Tibial nerve (tissue), 4 donors: ENCODE measurements at regions not wholly inside any gene's neighbourhood (a gene's known extent, or its start where the extent isn't known, plus 50 kb on each side); places are given as distances from the start of the nearest gene placed in this dataset.

ENCODE experiments used
- CTCF ChIP-seq, 5 experiments: fragments of 200-600 bp in 3 of 5; fragments of 450-650 bp in 2 of 5; sonication (generic) in 3 of 5; IDR thresholded peaks; one replicate each; pipeline ENCODE4 v1.5.1; 2016 to 2019; ENCODE audit warnings: antibody characterized with exemption in 5 of 5, mild to moderate bottlenecking in 3 of 5, moderate library complexity in 2 of 5
- EP300 ChIP-seq, 2 donors: sonication (generic); formaldehyde crosslinking; IDR thresholded peaks; one replicate each; pipeline ENCODE4 v1.6.1; 2017; ENCODE audit warnings: antibody characterized with exemption in 2 of 2, mild to moderate bottlenecking in 1 of 2
- POLR2A ChIP-seq, 2 donors: fragments of 450-650 bp; IDR thresholded peaks; one replicate each; pipeline ENCODE4 v1.6.1; 2017; ENCODE audit warnings: antibody characterized with exemption in 2 of 2, mild to moderate bottlenecking in 2 of 2, moderate library complexity in 2 of 2

GRCh38 chr5:74162524-74162923 is 478.0 kb downstream of the ENC1 start:
- TF ChIP-seq CTCF (IDR thresholded peaks at IDR 0.05) (no peak), POLR2A (IDR thresholded peaks at IDR 0.05) (no peak), EP300 (IDR thresholded peaks at IDR 0.05) (no peak)
